Esophagus mucosa (tissue), 1 donor: ENCODE measurements at regions not wholly inside any gene's neighbourhood (a gene's known extent, or its start where the extent isn't known, plus 50 kb on each side); places are given as distances from the start of the nearest gene placed in this dataset.
A peak's percentile ranks its signal among the peaks of the same experiment; 100 is the strongest.

Experiments
- ATAC-seq: fragments of 200-7000 bp; cut with Tn5 transposase; one replicate; pipeline ENCODE4 v1.9.1; 2020
- donor health status: DM: yes; HTN: yes; CAD: no.

DNA sequence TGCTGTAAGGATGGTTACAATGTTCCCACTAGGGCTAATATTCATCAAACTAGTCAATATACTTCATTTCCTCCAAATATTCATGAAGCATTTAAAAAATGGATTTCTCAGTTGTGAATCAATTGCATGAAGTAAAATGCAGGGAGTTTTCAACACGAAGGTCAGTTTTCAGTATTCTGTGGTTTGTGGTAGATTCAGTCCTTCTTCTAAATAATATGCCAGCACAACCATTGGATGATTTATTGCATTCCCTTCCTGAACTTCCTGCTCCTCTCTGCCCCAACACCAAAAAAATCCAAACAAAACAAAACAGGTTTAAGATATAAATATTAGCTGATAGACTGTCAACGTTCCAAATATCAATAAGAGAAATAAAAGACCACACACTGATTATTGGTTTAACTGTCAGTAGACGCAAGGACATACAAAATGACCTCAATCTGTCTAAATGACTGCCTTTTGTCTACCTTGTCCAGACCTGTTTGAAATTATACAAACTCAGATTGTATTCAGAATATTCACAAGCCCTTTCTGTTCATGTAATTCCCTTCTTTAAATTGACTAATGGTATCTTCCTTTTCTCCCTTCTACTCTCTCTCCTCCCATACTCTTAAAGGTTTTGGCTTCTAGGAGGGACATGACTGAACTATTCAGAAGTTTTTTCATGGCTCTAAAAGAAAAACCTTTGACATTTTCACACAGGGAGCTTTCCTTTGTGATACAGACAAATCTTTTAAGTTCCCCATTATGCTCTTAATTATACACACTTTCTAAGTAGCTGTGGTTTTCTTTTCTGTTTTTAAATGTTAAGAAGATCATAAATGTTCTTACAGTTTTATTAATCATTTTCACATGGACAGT is 92.6 kb upstream of the STT3B start:
- ATAC-seq, result no peak

DNA sequence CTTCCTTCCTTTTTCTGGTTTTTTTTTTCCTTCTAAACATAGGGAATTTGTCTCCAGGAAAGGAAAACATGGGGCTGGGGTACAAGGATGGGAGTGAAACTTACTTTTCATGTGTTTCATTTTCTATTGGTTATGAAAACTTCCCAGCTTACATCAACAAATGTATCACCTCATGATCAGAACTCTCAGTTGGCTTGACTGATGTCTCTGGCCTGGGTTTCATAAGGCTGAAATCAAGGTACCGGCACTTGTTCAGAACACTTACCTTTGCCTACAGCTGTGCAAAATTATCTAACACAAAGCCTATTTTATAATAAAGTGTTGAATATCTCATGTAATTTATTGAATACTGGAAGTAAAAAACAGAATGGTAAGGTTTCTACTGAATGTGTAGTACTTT is 91.8 kb upstream of the STT3B start:
- ATAC-seq, result no peak

DNA sequence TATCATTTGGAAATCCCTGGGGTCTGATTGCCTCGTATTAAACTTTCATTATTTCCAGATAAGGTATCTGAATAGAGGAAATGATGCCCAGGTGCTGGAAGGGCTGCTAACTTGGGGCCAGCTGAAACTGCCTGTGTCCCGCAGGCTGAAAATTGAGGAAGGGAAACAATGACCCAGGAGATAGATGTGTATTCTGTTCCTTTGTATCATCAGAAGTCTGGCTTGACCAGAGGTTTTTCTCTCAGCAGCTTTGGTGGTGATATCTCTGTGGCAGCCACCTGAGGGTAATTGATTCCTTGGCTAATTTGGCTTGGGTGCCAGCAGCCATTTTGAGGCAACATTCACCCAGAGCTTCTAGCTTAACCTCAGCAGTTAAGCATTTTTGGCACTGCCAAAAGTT is 90.0 kb upstream of the STT3B start:
- ATAC-seq, result no peak

DNA sequence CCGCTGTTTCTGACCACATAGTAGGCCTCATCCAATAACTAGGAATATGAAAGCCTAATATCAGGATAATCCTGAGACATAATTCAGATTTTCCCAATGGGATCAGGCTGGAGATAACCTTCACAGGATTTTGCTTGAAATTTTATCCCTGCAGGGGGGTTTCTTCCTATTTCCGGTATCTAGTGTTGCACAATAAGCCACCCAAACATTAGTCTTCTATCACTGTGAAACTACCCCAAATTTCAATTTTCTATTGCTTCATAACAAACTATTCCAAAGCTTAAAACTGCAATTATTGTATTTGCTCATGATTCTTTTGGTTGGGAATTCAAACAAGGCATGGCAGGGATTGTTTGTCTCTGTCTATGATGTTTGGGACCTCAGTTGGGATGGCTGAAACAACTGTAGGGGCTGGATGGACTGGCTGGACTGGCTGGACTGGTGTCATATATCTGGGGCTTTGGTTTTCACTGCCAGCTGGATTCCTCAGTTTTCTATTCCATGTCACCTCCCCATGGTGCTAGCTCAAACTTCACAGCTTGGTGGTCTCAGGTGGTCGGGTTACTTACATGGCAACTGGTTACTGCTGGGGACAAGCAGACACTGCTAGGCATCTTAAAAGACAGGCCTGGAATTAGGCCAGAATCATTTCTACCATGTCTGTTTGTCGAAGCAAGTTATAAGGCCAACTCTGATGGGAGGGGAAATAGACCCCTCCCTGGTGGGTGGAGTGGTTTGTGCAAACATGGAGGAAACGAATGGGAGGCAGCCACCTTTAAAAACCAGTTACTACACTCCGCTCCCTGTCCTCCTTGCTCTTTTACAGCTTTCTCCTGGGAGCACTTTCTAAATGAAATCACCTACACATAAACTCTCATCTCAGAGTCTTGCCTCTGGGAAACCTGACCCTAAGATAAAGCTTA is 88.2 kb upstream of the STT3B start:
- ATAC-seq, result no peak

DNA sequence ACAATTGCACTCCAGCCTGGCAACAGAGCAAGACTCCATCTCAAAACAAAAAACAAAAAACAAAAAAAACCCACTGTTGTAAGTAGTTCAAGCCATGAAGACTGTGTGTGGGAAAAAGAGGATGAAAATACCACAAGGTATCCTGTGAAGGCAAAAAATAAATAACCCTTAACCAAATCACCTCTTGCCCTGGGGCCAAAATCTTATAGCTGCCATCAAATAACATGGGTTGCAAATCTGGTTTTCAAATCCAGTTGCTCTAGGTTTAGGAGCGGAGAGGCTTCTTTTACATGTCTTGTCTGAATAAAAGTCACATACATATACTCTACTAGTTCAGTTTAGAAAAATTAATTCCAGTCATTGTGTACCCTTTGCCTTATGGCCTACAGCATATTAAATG is 87.0 kb upstream of the STT3B start:
- ATAC-seq, result no peak

DNA sequence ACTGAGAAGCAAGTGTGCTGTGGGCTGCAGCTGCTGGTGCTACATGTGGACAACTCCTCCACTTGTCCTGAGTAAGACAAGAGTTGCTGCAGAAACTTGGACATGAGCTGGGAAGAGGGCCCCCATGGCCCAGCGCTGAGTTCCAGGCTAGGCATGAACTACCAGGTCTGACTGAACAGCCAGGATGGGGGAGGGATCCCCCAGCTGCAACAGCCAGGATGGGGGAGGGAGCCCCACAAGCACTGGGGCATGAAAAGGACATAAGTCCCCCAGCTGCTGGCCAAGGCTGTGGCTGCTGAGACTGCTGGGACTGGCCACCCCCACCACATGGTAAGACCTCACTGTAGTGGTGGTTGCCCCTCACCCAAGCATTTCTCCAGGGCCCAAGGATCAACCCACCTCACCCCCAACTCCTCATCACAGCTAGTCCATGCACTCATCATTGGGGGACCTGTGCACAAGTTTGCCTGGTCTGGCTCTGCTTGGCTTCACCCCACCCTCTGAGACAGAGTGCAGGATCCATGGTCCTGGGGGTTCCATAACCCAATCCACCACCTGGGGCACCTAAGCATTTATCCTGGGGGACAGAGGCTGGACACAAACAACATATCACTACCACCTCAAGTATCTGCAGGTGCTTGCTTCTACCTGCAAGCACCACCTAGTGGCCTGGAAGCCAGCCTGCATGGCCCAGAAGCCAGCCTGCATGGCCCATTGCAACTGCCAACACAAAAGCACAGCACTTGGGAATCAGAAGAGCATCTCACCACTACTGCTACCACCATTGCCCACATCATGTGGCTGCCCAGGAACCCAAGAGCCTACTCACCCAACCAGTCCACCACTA is 84.5 kb upstream of the STT3B start:
- ATAC-seq, result peak; percentile 71

DNA sequence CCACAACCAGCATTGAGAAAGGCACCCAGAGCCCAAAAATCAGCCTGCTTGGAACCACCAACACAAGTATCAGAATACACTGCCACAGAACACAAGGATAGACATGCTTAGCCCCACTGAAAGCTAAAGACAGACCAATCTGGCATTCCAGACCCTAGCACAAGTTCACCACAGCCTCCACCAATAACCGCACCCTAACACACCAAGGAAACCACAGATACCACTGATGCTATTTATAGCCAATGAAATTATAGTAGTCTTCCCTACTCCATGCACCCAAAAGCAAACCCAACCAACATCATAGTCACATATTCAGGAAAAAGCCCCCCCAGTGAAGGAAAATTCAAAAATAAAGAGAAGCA is 83.9 kb upstream of the STT3B start:
- ATAC-seq, result no peak

DNA sequence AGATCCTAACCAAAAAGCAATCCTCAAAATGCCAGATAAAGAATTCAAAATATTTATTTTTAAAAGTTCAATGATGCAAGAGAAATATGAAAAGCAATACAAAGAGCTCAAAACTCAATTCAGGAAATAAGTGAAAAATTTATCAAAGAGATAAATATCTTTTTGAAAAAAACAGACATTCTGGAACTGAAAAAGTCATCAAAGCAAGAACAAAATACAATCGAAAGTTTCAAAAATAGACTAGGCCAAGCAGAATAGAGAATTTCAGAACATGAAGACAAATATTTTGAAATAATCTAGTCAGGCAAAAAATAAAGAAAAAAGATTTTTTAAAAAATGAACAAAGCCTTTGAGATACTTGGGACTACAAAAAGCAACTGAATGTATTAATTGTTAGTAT is 83.4 kb upstream of the STT3B start:
- no peak for ATAC-seq

DNA sequence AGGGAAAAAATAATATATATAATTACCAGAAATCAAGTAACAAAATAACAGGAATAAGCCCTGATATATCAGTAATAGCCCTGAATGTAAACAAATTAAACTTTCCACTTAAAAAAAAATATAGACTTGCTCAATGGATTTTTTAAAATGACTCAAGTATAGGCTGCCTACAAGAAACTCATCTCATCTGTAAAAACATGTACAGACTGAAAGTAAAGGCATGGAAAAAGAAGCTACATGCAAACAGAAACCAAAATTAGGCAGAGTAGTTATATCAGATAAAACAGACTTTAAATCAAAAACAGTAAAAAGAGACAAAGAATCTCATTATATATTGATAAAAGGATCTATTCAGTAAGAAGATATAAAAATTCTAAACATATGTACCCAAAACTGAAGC is 82.4 kb upstream of the STT3B start:
- ATAC-seq, result no peak

DNA sequence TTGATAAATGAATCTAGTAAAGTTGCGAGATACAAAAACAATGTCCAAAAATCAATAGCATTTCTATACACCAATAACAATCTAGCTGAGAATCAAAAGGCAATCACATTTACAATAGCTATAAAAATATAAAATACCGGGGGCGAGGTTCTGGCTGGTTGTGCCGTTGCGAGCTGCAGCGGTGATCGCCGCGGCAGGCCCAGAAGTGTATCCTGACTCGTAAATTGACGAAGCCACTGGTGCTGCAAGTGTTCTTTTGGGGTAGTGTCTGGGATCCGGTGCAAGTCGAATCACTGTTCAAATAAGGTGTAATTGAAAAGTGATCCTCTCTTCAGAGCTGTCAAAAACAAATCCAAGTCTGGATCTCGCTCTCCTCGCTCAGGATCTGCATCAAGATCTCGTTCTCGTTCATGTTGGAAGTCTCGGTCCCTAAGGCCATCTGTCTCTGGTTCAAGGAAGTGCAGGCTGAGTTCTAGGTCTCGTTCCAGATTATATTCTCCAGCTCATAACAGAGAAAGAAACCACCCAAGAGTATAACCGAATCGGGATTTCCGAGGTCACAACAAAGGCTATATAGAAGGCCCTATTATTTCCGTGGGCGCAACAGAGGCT is 80.1 kb upstream of the STT3B start:
- ATAC-seq, result no peak

DNA sequence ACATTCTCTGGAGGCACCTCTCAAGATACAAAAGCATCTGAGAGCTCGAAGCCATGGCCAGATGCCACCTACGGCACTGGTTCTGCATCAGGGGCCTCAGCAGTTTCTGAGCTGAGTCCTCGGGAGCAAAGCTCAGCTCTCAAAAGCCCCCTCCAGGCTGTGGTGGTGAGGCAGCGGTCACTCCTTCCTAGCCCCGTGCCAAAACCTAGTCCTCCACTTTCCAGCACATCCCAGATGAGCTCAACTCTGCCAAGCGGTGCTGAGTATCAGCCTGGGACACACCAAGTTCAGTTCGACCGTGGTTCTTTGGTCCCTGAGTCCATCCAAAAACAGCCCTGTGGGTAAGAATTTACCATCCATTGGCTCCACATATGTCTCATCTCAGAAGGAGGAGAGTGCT is 79.3 kb upstream of the STT3B start:
- no peak for ATAC-seq

DNA sequence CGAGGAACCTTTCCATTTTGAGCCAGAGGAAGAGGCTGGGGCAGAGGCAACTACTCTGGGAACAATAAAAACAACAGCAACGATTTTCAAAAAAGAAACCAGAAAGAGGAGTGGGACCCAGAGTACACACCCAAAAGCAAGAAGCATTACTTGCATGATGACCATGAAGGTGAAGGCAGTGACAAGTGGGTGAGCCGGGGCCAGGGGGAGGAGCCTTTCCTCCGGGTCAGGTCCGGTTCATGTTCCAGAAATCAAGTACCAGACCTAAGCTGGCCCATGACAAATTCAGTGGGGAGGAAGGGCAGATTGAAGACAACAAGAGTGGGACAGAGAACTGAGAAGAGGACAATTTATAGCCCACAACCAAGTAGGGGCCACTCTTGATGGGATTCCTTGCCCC is 77.2 kb upstream of the STT3B start:
- no peak for ATAC-seq

DNA sequence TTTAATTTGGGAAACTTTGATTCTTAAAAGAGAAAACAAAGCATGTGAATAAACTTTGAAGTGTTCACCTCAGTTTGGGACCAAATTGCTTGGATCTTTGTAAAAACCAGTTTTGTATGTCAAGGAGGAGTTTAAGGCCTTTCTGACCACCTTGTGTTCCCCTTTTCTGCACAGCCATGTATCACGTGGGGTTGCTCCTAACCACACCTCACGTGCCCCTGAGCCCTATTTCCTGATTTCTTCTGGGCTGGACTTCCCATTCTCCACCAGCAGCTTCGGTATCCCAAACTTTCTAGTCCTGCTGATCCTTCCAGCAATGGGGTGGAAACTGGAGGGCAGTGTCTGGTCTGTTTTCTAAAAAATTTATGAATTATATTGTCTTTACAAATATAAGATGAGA is 76.4 kb upstream of the STT3B start:
- ATAC-seq, result no peak

DNA sequence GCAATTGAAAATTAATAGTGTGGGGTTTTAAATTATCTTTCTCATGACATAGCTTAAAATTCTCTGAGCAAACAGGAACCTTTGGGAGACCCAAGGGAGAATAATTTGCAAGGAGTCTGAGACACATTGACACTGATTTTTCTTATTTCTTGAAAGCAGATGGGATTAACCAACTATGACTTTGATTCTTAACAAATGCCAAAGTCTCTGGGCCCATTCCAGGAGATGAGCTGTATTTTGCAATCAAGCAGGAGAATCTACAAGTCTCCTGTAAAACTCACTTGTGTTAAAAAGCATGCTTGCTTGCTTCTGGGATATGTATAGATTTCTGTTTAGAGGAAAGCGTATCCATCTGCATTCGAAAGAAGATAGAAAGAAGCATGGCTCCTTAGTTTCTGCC is 71.3 kb upstream of the STT3B start:
- ATAC-seq, result no peak

DNA sequence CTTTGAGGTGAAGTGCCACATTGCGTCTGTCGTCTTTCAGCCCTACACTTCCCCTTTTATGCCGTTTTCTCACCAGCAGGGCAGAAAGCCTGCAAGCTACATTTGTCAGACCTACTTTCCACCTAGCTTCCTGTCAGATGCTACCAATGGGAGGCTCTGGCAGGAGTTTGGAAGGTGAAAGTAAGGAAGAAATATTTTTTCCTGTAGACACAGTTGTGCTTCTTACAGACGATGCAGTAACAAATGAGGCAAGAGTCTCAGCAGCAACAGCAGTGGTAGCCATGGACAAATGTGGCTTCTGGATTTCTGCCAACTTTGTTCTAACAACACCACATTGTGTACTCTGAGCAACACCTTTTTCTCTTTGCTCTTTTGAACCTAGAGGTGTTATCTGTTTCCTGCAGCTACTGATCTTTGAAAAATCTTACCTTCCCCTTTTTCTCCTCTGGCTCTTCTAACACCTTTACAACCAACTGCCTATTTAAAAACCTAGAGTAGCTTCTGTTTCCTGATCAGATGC is 70.6 kb upstream of the STT3B start:
- ATAC-seq, result peak; percentile 63

DNA sequence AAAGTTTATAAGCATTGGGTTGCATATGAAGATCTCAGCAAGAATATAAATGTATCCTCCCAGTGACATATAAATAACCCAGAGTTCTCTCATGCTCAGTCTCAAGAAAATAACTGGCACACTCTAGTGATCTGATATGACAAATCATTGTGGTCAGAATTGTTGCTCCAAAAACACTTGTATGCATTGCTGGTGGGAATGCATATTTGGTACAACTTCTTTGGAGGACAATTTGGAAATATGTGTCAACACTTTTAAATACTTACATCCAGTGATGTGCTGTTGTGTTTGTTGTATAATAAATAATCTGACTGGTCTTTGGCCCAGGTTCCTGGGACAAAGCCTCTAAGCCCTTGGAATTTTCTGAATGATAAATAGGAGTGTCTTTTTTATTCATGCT is 66.7 kb upstream of the STT3B start:
- no peak for ATAC-seq

DNA sequence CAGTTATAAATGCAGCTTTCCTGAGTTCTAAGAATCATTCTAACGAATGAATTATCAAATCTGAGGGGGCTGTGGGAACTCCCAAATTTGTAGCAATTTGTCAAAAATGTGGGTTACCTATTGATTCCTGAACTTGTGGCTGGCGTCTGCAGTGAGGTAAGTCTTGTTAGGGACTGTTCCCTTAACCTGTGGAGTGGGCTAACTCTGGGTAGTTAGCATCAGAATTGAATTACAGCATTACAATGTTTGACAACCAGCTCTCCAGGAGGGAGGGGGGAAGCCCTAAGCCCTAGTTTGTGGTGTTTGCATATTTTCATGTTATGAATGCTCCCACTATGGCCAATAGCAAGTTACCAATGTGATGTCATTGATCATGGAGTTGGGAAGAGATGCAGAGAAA is 65.9 kb upstream of the STT3B start:
- ATAC-seq, result no peak

DNA sequence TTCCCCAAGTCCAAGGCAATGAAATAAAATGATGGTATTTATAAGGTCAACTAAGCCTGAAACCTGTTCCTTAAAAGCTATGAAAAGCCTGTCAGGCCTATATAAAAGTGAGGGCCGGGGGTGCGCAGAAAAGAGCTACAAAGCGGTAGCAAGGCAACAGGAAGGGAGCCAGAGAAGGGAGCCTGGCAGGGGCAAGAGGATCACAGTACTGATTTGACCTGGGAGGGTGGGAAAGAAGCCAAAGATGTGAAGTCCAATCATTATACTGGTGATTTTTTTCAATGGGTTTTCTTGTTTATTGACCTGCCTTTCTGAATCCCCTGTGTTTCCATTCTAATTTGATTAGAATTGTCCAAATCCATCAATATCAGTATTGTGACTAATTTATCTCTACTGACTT is 64.3 kb upstream of the STT3B start:
- no peak for ATAC-seq

DNA sequence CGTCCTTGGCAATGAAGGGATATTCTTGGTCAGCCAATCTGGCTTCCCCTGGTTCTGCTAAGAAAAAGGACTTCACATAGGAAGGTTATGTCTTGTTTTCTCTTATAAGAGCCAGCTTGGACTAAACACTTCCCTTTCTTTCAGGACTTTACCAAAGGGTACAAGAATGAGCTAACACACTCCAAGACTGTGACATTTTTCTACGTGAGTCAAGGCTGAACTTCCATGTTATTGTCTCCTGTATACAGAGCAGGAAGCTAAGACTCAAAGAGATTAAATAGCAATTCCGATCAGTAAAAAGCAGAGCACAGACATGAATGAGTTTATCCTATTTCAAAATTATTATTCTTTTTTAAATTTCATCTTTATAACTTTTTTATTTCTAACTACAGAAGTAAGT is 63.3 kb upstream of the STT3B start:
- ATAC-seq, result peak; percentile 57

DNA sequence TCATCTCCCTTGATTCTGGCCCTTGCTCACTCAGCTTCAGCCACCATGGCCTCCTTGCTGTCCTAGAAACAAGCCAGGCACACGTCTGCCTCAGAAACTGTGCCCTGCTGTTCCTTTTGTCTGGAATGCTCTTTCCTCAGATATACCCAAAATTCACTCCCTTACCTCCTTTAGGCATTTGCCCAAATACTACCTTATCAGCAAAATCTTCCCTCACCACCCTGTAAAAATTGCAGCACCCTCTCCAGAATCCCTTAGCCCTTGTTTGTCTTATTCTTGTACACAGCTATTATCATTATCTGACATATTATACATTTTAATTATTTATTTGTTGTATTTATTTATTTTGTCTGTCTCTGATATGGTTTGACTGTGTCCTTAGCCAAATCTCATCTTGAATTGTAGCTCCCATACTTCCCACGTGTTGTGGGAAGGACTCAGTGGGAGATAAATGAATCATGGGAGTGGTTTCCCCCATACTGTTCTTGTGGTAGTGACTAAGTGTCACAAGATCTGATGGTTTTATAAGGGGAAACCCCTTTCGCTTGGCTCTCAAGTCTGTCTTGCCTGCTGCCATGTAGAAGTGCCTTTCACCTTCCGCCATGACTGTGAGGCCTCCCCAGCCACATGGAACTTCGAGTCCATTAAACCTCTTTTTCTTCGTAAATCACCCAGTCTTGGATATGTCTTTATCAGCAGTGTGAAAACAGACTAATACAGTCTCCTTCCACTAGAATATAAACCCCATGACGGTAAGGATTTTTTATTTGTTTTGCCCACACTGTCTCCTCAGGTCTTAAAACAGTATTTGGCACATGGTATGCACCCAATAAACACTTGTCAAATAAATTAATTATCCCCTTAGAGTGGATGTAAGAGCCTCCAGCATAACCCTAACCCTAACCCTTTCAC is 60.0 kb upstream of the STT3B start:
- no peak for ATAC-seq

DNA sequence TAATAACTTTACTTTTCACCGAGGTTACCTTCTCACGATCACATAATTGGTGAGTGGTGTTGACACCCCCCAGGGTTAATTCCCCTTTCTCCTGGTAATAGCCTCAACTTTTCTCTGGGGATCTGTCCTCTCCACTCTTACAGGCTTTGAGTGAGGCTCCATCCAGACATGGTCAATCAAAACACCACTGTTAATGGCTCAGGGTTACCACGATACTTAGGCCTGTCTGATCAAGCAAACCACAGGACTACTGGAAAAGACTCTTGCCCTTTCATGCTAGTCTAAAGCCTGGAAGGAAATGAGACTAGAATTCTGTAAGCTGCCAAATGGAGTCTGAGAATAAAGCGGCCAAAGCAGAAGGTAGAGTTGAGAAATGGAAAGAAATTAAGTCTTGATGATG is 56.5 kb upstream of the STT3B start:
- ATAC-seq, result no peak
